ENCODE measurements at regions not wholly inside any gene's neighbourhood (a gene's known extent, or its start where the extent isn't known, plus 50 kb on each side); places are given as distances from the start of the nearest gene placed in this dataset.

GRCh38 chr4:17251101-17251500 is 260.8 kb downstream of the QDPR start:
- 53 to 63% methylated on average over 3 of the region's 3 CpGs for WGBS, 2 donors (ENCODE audit: low coverage in 1 of 2)
- DNase-seq: no peak
- Histone ChIP-seq H3K36me3 (no peaks in the 10 kb centered on the region), H3K9me3 (no peaks in the 10 kb centered on the region), H3K4me1 (no peaks in the 10 kb centered on the region), H3K27ac (no peak overlapping the region), H3K27me3 (no peaks in the 10 kb centered on the region), H3K4me3 (no peak overlapping the region)
- intact Hi-C loops (cut with DNase I; ENCODE audit: low total_unique reads) (no loop called here), in situ Hi-C loops (cut with MboI; ENCODE audit: low pct_ligation_motif_present in 1 of 4, low pct_unique_long_range_greater_than_20kb in 1 of 4, low sequenced_read_pairs in 3 of 4) (no loop called here)
- TF ChIP-seq POLR2AphosphoS5 (IDR thresholded peaks at IDR 0.05) (no peak), CTCF (IDR thresholded peaks at IDR 0.05) (no peak), POLR2A (IDR thresholded peaks at IDR 0.05) (no peak), EP300 (IDR thresholded peaks at IDR 0.05; ENCODE audit: low read depth) (no peak)

- TF ChIP-seq POLR2AphosphoS5 (IDR thresholded peaks at IDR 0.05) (no peak), EP300 (IDR thresholded peaks at IDR 0.05; ENCODE audit: low read depth) (no peak), CTCF (IDR thresholded peaks at IDR 0.05) (no peak), POLR2A (IDR thresholded peaks at IDR 0.05) (no peak)
- in situ Hi-C loops (cut with MboI; ENCODE audit: low pct_ligation_motif_present in 1 of 4, low pct_unique_long_range_greater_than_20kb in 1 of 4, low sequenced_read_pairs in 3 of 4) (no loop called here), intact Hi-C loops (cut with DNase I; ENCODE audit: low total_unique reads) (no loop called here)
These were observed 261.3 kb downstream of the QDPR start for GRCh38 chr4:17250591-17250990.

GRCh38 chr4:17246656-17247055 is 265.2 kb downstream of the QDPR start:
- no peak overlapping the region for H3K4me3 ChIP-seq
- in situ Hi-C loops (cut with MboI; ENCODE audit: low pct_ligation_motif_present in 1 of 4, low pct_unique_long_range_greater_than_20kb in 1 of 4, low sequenced_read_pairs in 3 of 4) (no loop called here), intact Hi-C loops (cut with DNase I; ENCODE audit: low total_unique reads) (no loop called here)
- H3K27me3 ChIP-seq: no peaks in the 10 kb centered on the region
- TF ChIP-seq CTCF (IDR thresholded peaks at IDR 0.05) (no peak), POLR2AphosphoS5 (IDR thresholded peaks at IDR 0.05) (no peak), EP300 (IDR thresholded peaks at IDR 0.05; ENCODE audit: low read depth) (no peak), POLR2A (IDR thresholded peaks at IDR 0.05) (no peak)
- no peaks in the 10 kb centered on the region for H3K9me3 ChIP-seq
- H3K27ac ChIP-seq: no peak overlapping the region
- 84 to 100% methylated on average over 2 of the region's 2 CpGs for WGBS, 2 donors (ENCODE audit: low coverage in 1 of 2)
- no peaks in the 10 kb centered on the region for H3K36me3 ChIP-seq
- no peaks in the 10 kb centered on the region for H3K4me1 ChIP-seq
- no peak for DNase-seq

More at GRCh38 chr4:17250591-17250990, 261.3 kb downstream of the QDPR start:
- 60 to 87% methylated on average over 1 to 4 of the region's 4 CpGs for whole genome bisulfite sequencing, 2 donors (ENCODE audit: low coverage in 1 of 2)
- no peaks in the 10 kb centered on the region for H3K9me3 ChIP-seq
- H3K4me1 ChIP-seq: no peaks in the 10 kb centered on the region
- no peaks in the 10 kb centered on the region for H3K27me3 ChIP-seq
- no peak overlapping the region for H3K4me3 ChIP-seq
- no peak for DNase-seq
- no peaks in the 10 kb centered on the region for H3K36me3 ChIP-seq
- H3K27ac ChIP-seq: no peak overlapping the region

GRCh38 chr4:17241835-17242234 is 270.1 kb downstream of the QDPR start:
- DNase-seq: no peak
- TF ChIP-seq EP300 (IDR thresholded peaks at IDR 0.05; ENCODE audit: low read depth) (no peak), POLR2AphosphoS5 (IDR thresholded peaks at IDR 0.05) (no peak), CTCF (IDR thresholded peaks at IDR 0.05) (no peak), POLR2A (IDR thresholded peaks at IDR 0.05) (no peak)
- no peak overlapping the region for H3K4me3 ChIP-seq
- intact Hi-C loops (cut with DNase I; ENCODE audit: low total_unique reads): loop anchor here (1.0 kb wide), 1 partner anchor 79 kb away; no protein-coding TSS in a partner anchor
- no peaks in the 10 kb centered on the region for H3K27me3 ChIP-seq
- H3K27ac ChIP-seq: no peak overlapping the region
- in situ Hi-C loops (cut with MboI; ENCODE audit: low pct_ligation_motif_present in 1 of 4, low pct_unique_long_range_greater_than_20kb in 1 of 4, low sequenced_read_pairs in 3 of 4): no loop called here
- no peaks in the 10 kb centered on the region for H3K36me3 ChIP-seq
- no peaks in the 10 kb centered on the region for H3K9me3 ChIP-seq
- WGBS, 2 donors (ENCODE audit: low coverage in 1 of 2): 61% methylated on average over 1 of the region's 1 CpG; no CpG with 5 or more reads in 1 of the 2 donors
- no peaks in the 10 kb centered on the region for H3K4me1 ChIP-seq
